Cardiac septum (tissue), 1 donor: ENCODE measurements at regions not wholly inside any gene's neighbourhood (a gene's known extent, or its start where the extent isn't known, plus 50 kb on each side); places are given as distances from the start of the nearest gene placed in this dataset.
"Not testable (repeated sequence)": the region's sequence is repeated elsewhere in the genome, so short reads cannot be mapped to it uniquely, and the experiment has no call there.

Experiments used
- DNase-seq: peaks from one replicate; pipeline ENCODE4 v3.0.0-alpha.2; 2020; ENCODE audit warnings: low spot score
- intact Hi-C: fragments of 100-400 bp; cut with DNase I; formaldehyde crosslinking; loops from one replicate; pipeline ENCODE4 v1.14.0; 2022
- donor health status: DM: no; HTN: no; CAD: no.

DNA sequence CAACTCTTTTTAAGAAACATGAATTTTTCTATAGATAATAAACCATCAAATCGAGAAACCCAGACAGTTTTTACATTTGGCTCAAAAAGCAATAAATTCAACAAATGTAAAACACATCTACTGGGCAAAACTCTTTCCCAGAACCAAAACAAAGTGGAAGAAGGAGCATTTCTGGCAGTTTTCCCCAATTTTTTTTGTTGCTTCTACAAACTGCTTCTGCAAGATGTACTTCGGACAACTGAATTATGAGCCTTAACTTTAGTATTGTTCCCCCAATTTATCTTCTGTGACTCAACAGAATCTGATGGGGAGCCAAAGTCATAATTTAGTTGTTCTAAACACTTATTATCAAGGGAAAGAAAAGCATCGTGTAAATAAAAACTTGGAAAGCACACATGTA, 1047.2 kb downstream of the CDH11 start:
- DNase-seq, result no peak

DNA sequence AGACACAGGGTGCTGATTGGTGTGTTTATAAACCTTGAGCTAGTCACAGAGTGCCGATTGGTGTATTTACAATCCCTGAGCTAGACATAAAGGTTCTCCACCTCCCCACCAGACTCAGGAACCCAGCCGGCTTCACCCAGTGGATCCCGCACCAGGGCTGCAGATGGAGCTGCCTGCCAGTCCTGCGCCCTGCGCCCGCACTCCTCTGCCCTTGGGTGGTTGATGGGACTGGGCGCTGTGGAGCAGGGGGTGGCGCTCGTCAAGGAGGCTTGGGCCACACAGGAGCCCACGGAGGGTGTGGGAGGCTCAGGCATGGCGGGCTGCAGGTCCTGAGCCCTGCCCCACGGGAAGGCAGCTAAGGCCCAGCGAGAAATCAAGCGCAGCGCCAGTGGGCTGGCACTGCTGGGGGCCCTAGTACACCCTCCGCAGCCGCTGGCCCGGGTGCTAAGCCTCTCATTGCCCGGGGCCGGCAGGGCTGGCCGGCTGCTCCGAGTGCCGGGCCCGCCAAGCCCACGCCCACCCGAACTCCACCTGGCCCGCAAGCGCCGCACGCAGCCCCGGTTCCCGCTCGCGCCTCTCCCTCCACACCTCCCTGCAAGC, 1049.6 kb downstream of the CDH11 start:
- DNase-seq, intact Hi-C loops: not testable (repeated sequence)

More for the DNA sequence above, 1047.2 kb downstream of the CDH11 start:
- intact Hi-C loops, result no loop called here

DNA sequence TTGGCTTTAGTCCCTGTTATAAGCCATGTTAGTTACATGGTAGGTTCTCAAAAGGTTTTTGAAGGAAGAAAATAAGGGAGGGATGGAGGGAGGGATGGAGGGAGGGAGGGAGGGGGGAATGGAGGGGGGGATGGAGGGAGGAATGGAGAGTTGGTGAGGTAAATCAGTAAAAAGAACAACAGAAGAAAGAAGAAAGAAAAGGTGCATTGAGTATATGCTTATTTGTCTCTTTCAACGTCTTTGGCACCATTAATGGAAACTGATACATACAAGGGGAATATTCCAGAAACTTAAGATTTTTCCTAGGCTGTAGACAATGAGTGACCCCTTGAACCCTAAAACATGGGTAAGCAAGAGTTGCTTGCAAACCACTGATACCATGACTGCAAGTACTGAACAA, 1056.3 kb downstream of the CDH11 start:
- no peak for DNase-seq
- intact Hi-C loops, result no loop called here

DNA sequence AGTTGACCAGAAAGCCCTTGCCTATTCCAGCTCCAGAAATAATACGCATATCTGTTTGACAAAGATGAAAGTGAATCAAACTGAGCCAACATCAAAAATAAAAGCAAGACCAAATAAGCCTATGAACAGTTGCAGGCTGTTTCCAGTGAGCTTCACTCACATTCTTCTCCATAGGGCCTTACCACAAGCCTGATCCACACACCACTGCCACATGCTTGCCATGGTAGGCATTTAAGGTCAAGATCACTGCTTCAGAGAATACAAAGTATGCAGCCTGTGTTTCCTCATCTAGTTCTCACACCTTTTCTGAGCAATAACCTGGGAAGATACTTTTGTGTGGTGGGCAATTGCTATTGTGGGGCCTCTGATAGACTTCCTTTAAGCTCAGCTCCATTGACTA, 1060.2 kb downstream of the CDH11 start:
- intact Hi-C loops, result no loop called here

DNA sequence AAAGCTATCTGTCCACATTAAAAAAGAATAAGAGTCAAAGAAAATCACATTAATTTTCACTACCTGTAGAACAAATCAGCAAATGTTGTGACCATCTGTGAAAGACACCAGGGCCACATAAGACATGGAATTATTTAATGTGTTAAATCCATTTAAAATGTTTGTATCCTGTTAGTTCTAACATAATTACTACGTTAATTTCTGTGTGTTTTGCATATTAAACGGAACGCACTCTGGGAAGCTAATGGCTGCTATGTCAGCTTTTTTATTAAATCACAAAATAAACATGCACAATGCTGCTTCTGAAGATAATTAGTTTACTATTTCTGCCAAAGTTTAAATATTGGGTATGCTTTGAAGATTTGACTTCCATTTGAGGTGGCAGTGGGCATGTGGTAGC, 1061.2 kb downstream of the CDH11 start:
- no peak for DNase-seq
- intact Hi-C loops, result no loop called here

More for the DNA sequence above, 1060.2 kb downstream of the CDH11 start:
- DNase-seq, result no peak

DNA sequence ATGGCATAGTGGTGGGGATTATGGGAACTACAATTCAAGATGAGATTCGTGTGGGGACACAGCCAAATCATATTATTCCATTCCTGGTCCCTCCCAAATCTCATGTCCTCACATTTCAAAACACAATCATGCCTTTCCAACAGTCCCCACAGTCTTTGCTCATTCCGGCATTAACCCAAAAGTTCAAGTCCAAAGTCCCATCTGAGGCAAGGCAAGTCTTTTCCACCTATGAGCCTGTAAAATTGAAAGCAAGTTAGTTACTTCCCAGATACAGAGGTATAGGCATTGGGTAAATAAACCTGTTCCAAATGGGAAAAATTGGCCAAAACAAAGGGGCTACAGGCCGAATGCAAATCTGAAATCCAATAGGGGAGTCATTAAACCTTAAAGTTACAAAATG, 1063.2 kb downstream of the CDH11 start:
- intact Hi-C loops, result no loop called here
- DNase-seq, result no peak

DNA sequence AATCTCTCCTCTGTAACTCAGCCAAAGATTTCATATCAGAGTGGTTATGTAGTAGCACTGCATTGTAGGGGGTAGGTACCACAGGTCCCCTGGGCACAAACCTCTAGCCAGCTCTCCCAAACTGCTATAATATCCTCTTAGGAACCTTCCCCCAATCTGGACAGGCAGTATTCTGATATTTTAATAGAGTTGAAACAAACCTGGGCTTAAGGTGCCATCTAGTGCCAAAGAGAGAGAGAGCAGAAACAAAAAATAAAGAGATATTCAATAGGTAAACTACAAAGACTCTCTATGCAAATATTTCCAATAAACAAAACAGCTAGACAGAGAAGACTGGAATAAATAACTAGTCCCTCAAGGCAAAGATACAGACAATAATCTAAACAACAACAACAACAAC, 1070.0 kb downstream of the CDH11 start:
- no peak for DNase-seq
- intact Hi-C loops, result loop anchor here (5.0 kb wide), 1 partner anchor 690 kb away; no protein-coding TSS in a partner anchor

DNA sequence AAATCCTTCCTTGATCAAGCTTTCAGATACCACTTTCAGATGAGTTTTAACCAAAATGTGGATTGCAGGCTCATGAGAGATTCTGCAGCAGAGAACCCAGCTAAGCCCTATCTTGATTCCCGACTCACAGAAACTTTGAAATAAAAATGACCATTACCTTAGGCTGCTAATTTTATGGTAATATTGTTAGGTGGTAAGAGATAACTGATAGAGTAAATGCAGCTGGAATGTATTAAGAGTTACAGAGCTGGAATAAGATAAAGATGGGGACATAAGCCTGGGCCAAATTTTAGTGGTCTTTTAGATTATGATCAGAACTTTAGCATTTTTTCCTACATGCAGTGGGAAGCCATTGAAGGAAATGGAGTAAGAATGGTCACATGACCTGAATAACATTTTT, 1074.0 kb downstream of the CDH11 start:
- intact Hi-C loops, result no loop called here
- DNase-seq, result no peak

DNA sequence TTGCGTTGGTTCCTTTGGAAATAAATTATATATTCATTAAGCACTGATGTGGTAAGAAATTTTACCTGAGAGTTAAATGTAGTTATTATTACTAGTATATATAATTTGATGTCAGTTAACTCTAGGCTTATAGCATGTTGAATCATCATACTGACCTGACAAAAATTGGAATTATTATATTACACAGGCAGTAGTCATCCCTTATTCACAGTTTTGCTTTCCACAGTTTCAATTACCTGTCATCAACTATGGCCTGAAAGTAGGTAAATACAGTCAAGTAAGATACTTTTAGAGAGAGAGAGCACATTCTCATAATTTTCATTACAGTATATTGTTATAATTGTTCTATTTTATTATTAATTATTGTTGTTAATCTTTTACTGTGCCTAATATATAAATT, 1074.7 kb downstream of the CDH11 start:
- intact Hi-C loops, result no loop called here
- DNase-seq, result no peak

DNA sequence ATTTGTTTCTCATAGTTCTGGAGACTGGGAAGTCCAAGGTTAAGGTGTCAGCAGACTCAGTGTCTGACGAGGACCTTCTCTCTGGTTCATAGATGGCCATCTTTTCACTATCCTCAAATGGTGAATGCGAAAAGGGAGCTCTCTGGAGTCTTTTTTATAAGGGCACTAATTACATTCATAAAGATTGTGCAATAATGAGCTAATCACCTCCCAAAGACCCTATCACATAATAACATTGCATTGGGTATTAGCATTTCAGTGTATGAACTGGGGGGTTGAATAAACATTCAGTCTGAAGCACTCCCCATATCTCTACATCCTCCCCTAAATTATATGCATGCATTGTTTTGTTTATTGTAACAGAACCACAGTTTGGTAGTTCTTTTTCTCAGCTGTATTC, 1086.5 kb downstream of the CDH11 start:
- intact Hi-C loops, result no loop called here
- no peak for DNase-seq

DNA sequence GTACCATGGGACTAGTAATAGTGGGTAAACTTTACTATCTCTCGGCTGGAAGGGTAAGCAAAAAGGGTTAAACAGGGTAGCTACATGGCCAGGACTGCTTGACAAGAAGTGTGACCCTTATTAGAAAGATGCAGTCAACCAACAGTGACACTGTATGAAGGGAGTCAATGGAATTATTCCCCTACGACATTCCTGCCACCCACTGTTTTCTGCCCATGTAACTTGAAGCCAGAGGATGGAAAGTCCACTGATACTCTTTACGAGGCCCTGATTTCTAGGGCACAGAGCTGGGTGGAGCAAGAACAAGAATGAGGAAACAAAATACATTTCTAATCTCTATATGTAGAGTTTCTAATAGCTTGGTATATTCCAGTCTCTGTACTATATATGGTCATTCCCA, 1102.5 kb downstream of the CDH11 start:
- intact Hi-C loops, result no loop called here
- no peak for DNase-seq

DNA sequence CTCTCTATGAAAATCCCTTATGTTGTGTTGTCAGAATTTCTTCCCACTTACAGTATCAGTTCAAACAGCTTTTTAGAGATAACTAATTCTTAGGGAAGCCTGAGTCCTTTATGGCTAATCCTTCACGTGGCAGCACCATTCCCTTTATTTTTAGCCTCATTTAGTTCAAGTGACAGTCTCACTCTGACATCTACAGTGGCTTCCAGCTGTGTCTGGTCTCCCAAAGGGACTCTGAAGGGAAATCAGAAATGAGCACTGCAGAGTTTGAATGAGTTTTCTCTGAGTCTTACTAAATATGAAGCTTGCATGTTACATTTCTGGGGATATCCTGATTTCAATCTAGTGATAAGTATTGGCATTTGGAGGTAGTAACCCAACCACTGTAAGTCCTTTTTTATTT, 1104.1 kb downstream of the CDH11 start:
- DNase-seq, result no peak
- intact Hi-C loops, result no loop called here

DNA sequence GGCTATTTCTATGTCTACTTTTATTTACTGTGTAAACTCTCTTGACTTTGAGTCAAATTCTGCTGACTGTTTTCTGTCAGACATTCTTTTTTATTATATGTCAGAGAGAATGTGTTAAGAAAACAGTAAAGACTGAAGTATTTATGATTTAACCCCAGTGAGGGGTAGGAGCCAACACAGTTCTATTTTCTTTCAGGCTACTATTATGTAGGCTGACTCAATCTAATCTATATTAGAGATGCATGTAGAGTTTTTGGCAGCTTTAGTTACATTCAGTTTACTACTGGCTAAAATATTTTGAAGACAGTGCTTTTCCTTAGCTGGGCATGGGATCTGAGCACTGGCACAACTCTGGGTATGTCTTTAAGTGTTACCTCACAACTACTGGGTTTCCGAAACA, 1108.0 kb downstream of the CDH11 start:
- intact Hi-C loops, result no loop called here

DNA sequence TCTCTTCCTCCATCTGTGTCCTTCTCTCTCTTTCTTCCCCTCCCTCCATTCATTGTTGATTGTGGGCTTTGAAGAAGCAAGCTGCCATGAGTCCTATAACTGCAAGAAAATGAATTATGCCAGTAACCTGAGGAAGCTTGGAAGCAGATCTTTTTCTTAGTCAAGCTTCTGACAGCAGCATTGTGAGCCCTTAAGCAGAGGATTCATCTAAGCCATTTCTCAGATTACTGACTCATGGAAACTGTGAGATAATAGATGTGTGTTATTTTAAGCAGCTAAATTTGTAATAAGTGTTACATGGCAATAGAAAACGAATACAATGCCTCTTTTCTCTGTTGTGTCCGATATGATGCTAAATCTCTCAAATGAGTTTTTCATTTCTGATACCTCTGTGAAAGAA, 1109.7 kb downstream of the CDH11 start:
- DNase-seq, result no peak
- intact Hi-C loops, result no loop called here

More for the DNA sequence above, 1108.0 kb downstream of the CDH11 start:
- DNase-seq, result no peak

DNA sequence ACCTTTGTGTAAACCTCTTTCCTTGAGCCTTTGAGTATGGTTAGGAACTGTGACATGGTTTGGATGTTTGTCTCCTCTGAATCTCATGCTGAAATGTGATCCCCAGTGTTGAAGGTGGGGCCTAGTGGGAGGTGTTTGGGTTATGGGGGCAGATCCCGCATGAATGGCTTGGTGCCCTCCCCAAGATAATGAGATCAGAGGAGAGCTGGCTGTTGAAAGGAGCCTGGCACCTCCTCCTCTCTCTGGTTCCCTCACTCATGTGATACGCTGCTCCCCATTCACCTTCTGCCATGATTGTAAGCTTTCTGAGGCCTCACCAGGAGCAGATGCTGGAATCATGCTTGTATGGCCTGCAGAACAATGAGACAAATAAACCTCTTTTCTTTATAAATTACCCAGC, 1110.2 kb downstream of the CDH11 start:
- intact Hi-C loops, result no loop called here
- no peak for DNase-seq

DNA sequence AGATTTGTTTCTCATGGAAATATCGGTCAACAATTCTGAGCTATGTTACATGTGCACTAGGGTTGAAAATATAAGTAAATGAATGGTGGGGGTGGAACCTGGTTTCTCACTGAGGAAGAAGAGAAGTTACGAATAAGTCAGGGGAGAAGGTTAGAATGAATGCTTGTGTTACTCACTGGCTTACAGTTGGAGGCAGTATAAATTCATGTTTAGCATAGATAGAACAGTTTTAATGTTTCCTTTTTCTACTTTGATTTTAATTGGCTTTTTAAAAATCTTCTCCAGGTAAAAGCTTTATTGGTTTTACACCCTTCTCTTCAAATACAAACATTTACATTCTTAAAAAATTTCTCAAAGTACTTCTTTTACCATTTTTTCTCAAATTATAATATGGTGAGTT, 1113.7 kb downstream of the CDH11 start:
- intact Hi-C loops, result no loop called here
- no peak for DNase-seq

DNA sequence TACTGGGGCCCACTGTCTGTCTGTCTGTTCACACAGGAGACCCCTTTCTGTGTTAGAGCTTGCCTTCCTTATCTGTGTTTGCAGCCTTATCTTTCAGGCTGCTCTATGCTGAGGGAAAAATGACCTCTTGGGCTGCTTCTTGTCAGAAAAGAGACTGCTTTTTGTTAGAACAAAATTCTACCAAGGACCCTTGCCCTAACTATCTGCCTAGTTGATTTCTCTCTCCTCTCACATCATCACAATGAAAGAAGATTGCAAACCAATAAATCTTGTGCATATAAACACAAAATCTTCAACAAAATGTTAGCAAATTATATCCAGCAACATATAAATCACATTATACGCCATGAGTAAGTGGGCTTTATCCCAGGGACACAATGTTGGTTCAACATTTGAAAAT, 1117.7 kb downstream of the CDH11 start:
- DNase-seq, result no peak
- intact Hi-C loops, result no loop called here

DNA sequence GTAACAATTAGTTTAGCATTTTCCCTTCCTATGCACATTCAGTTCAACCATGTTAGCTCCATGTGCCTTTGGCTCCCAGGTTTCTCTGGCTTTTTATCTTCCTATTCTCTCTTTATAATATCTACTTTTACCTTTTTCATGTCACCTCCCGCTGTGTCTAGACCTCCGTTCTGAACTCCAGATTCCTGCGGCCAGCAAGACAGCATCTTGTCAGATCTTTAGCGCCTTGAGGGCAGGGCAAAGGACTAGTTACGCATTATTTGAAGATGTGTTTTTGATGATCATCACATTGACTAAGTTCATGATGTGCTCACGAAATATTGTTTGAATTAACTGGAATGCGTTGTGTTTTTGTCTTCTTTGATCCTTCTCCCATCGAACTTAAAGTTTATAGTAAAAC, 1126.8 kb downstream of the CDH11 start:
- intact Hi-C loops, result no loop called here
- no peak for DNase-seq

DNA sequence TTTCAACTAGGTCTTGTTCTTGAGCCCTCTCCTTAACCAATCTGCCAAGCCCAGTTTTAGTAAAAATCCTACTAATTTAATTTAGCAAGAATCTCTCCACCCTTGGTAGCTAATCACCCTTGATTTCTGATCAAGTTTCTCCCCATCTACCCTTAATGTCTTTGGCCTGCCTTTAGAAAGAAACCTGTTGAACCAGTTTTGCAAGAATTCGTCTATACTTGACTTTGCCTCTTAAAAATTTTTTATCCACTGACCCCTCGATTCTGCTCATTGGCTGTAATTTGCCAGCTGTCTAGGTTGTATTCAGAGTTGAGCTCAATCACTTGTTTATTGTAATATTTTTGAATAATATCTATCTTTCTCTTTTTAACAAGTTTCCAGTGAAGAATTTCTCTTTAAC, 1138.5 kb downstream of the CDH11 start:
- intact Hi-C loops, result no loop called here
- no peak for DNase-seq

DNA sequence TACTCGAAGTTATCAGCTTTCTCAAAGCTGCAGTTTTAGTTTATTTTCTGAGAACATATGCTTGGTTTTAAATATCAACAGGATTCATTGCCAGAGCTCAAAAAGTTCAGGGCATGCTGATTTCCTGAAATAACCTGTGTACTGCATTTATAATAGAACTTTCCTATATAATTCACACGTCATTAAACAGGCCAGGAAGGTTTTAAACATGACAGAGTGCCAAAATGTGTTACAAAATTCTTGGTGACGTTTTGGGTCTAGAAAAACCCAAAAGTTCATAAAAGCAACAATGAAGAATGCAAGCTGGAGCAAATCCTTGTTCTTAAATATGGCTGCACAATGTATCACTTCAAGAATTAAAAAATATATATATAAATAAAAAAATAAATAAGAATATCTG, 1139.1 kb downstream of the CDH11 start:
- intact Hi-C loops, result no loop called here
- no peak for DNase-seq

DNA sequence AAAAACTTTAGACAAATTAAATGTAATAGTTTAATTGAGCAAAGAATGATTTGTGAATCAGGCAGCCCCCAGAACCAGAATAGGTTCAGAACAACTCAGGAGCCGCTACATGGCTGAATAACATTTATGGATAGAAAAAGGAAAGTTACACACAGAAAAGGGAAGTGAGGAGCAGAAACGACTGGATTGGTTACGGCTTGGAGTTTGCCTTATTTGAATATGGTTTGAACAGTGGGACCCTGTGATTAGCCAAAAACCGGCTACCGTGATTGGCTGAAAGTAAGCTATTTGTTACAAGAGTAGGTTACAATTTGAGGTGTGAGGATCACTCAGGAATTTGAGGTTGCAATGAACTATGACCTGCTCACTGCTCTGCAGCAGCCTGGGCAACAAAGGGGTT, 1139.8 kb downstream of the CDH11 start:
- no peak for DNase-seq
- intact Hi-C loops, result no loop called here

DNA sequence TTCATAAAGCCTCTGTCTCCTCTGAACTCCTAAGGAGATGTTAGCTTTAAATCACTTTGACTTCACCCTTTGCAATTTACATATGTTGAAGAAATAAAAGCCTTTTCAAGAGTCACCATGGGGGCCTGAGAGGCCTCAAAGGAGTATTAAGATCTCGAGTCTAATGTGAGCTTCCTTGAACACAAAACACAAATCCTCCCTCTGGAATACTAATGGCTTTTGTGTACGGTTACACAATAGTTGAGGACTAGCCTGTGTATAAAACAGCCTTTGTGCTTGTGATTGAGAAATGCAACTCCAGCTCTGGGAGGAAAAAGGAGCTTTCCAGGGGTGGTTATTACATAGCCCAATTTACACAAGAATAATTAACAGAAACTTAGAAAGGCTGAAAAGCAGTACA, 1140.2 kb downstream of the CDH11 start:
- intact Hi-C loops, result no loop called here
- DNase-seq, result no peak
